SK-N-SH treated with all-trans-retinoic acid at 6 μM for 48 hours (cell line): ENCODE measurements at regions not wholly inside any gene's neighbourhood (a gene's known extent, or its start where the extent isn't known, plus 50 kb on each side); places are given as distances from the start of the nearest gene placed in this dataset.

ENCODE experiments used
- ATAC-seq: fragments of 200-7000 bp; cut with Tn5 transposase; 3 replicates; pipeline ENCODE4 v1.9.1; 2020; ENCODE audit warnings: mild to moderate bottlenecking, moderate library complexity
- BACH2 ChIP-seq: fragments of 250-450 bp; sonication (Bioruptor Pico); IDR thresholded peaks from 2 replicates; pipeline ENCODE4 v1.9.0; 2021; ENCODE audit warnings: mild to moderate bottlenecking, borderline replicate concordance
- ESRRG ChIP-seq: fragments of 250-450 bp; sonication (Bioruptor Pico); IDR thresholded peaks from 2 replicates; pipeline ENCODE4 v1.6.1; 2021; ENCODE audit warnings: mild to moderate bottlenecking
- GLIS3 ChIP-seq: fragments of 250-450 bp; sonication (Bioruptor Pico); IDR thresholded peaks from 2 replicates; pipeline ENCODE4 v1.5.0; 2020; ENCODE audit warnings: mild to moderate bottlenecking, moderate library complexity
- ISL1 ChIP-seq: fragments of 250-450 bp; sonication (Bioruptor Pico); IDR thresholded peaks from 2 replicates; pipeline ENCODE4 v2.1.2; 2022; ENCODE audit warnings: mild to moderate bottlenecking, moderate library complexity
- PPARA ChIP-seq: fragments of 250-450 bp; sonication (Bioruptor Pico); IDR thresholded peaks from 2 replicates; pipeline ENCODE4 v1.5.0; 2020; ENCODE audit warnings: mild to moderate bottlenecking, borderline replicate concordance
- SNAI2 ChIP-seq: fragments of 250-450 bp; sonication (Bioruptor Pico); IDR thresholded peaks from 2 replicates; pipeline ENCODE4 v1.5.0; 2020; ENCODE audit warnings: mild to moderate bottlenecking, moderate library complexity
- TCF4 ChIP-seq: fragments of 250-450 bp; sonication (Bioruptor Pico); IDR thresholded peaks from 2 replicates; pipeline ENCODE4 v1.8.0; 2021; ENCODE audit warnings: mild to moderate bottlenecking, moderate library complexity, borderline replicate concordance
- TOX ChIP-seq: fragments of 250-450 bp; sonication (Bioruptor Pico); IDR thresholded peaks from 2 replicates; pipeline ENCODE4 v1.8.0; 2021; ENCODE audit warnings: mild to moderate bottlenecking, moderate library complexity, borderline replicate concordance
- ZC3H10 ChIP-seq: fragments of 250-450 bp; sonication (Bioruptor Pico); IDR thresholded peaks from 2 replicates; pipeline ENCODE4 v1.5.1; 2021; ENCODE audit warnings: mild to moderate bottlenecking, moderate library complexity
- ZFP3 ChIP-seq: fragments of 250-450 bp; sonication (Bioruptor Pico); IDR thresholded peaks from 2 replicates; pipeline ENCODE4 v1.5.0; 2020; ENCODE audit warnings: mild to moderate bottlenecking, moderate library complexity
- ZNF565 ChIP-seq: fragments of 450-650 bp; formaldehyde crosslinking; conservative IDR thresholded peaks from 2 replicates; pipeline ENCODE4 v1.5.0; 2020; ENCODE audit warnings: low read depth, mild to moderate bottlenecking, moderate library complexity
- TF ChIP-seq, protein P1 (sequence below): fragments of 250-450 bp; sonication (Bioruptor Pico); IDR thresholded peaks from 2 replicates; pipeline ENCODE4 v1.8.0; 2020; ENCODE audit warnings: mild to moderate bottlenecking, moderate library complexity, borderline replicate concordance
- TF ChIP-seq, protein P2 (sequence below): fragments of 250-450 bp; sonication (Bioruptor Pico); IDR thresholded peaks from 2 replicates; pipeline ENCODE4 v1.8.0; 2021; ENCODE audit warnings: low read depth, mild to moderate bottlenecking, moderate library complexity, borderline replicate concordance
- TF ChIP-seq, protein P3 (sequence below): fragments of 250-450 bp; sonication (Bioruptor Pico); IDR thresholded peaks from 2 replicates; pipeline ENCODE4 v1.5.1; 2020; ENCODE audit warnings: low read depth, mild to moderate bottlenecking, moderate library complexity
- TF ChIP-seq, protein P4 (sequence below): fragments of 250-450 bp; sonication (Bioruptor Pico); IDR thresholded peaks from 2 replicates; pipeline ENCODE4 v1.5.0; 2020; ENCODE audit warnings: mild to moderate bottlenecking, moderate library complexity

DNA sequence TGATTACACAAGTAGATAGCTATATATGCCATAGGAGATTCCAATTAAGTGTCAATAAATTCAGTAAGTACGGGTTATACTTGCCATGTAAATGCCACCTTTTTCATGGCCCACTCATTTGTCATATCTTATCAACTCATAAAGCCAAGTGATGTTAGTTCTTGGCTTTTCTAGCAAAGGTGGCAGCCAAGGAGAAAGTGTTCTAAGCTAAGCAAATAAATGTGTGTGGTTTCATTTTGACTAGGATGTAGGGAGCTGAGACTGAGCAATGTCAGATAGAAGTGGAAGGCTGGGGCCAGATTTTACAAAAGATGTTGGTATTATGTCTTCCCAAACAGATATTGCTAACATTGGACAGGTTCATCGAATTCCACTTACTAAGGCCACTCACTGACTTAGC, 952.0 kb downstream of the SLC4A3 start:
- no peak for ATAC-seq
- TF ChIP-seq GLIS3 (CRISPR knock-in tag) (no peak), TCF4 (no peak), ISL1 (CRISPR knock-in tag) (no peak), ESRRG (no peak), ZNF565 (no peak), SNAI2 (CRISPR knock-in tag) (no peak), TOX (CRISPR knock-in tag) (no peak)
- TF ChIP-seq, protein P1, sequence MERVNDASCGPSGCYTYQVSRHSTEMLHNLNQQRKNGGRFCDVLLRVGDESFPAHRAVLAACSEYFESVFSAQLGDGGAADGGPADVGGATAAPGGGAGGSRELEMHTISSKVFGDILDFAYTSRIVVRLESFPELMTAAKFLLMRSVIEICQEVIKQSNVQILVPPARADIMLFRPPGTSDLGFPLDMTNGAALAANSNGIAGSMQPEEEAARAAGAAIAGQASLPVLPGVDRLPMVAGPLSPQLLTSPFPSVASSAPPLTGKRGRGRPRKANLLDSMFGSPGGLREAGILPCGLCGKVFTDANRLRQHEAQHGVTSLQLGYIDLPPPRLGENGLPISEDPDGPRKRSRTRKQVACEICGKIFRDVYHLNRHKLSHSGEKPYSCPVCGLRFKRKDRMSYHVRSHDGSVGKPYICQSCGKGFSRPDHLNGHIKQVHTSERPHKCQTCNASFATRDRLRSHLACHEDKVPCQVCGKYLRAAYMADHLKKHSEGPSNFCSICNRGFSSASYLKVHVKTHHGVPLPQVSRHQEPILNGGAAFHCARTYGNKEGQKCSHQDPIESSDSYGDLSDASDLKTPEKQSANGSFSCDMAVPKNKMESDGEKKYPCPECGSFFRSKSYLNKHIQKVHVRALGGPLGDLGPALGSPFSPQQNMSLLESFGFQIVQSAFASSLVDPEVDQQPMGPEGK (CRISPR knock-in tag) = no peak
- TF ChIP-seq, protein P2, sequence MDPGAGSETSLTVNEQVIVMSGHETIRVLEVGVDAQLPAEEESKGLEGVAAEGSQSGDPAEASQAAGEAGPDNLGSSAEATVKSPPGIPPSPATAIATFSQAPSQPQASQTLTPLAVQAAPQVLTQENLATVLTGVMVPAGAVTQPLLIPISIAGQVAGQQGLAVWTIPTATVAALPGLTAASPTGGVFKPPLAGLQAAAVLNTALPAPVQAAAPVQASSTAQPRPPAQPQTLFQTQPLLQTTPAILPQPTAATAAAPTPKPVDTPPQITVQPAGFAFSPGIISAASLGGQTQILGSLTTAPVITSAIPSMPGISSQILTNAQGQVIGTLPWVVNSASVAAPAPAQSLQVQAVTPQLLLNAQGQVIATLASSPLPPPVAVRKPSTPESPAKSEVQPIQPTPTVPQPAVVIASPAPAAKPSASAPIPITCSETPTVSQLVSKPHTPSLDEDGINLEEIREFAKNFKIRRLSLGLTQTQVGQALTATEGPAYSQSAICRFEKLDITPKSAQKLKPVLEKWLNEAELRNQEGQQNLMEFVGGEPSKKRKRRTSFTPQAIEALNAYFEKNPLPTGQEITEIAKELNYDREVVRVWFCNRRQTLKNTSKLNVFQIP (CRISPR knock-in tag) = no peak
- TF ChIP-seq, protein P3, sequence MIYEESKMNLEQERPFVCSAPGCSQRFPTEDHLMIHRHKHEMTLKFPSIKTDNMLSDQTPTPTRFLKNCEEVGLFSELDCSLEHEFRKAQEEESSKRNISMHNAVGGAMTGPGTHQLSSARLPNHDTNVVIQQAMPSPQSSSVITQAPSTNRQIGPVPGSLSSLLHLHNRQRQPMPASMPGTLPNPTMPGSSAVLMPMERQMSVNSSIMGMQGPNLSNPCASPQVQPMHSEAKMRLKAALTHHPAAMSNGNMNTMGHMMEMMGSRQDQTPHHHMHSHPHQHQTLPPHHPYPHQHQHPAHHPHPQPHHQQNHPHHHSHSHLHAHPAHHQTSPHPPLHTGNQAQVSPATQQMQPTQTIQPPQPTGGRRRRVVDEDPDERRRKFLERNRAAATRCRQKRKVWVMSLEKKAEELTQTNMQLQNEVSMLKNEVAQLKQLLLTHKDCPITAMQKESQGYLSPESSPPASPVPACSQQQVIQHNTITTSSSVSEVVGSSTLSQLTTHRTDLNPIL (CRISPR knock-in tag) = no peak
- TF ChIP-seq, protein P4, sequence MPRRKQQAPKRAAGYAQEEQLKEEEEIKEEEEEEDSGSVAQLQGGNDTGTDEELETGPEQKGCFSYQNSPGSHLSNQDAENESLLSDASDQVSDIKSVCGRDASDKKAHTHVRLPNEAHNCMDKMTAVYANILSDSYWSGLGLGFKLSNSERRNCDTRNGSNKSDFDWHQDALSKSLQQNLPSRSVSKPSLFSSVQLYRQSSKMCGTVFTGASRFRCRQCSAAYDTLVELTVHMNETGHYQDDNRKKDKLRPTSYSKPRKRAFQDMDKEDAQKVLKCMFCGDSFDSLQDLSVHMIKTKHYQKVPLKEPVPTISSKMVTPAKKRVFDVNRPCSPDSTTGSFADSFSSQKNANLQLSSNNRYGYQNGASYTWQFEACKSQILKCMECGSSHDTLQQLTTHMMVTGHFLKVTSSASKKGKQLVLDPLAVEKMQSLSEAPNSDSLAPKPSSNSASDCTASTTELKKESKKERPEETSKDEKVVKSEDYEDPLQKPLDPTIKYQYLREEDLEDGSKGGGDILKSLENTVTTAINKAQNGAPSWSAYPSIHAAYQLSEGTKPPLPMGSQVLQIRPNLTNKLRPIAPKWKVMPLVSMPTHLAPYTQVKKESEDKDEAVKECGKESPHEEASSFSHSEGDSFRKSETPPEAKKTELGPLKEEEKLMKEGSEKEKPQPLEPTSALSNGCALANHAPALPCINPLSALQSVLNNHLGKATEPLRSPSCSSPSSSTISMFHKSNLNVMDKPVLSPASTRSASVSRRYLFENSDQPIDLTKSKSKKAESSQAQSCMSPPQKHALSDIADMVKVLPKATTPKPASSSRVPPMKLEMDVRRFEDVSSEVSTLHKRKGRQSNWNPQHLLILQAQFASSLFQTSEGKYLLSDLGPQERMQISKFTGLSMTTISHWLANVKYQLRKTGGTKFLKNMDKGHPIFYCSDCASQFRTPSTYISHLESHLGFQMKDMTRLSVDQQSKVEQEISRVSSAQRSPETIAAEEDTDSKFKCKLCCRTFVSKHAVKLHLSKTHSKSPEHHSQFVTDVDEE (CRISPR knock-in tag) = no peak

DNA sequence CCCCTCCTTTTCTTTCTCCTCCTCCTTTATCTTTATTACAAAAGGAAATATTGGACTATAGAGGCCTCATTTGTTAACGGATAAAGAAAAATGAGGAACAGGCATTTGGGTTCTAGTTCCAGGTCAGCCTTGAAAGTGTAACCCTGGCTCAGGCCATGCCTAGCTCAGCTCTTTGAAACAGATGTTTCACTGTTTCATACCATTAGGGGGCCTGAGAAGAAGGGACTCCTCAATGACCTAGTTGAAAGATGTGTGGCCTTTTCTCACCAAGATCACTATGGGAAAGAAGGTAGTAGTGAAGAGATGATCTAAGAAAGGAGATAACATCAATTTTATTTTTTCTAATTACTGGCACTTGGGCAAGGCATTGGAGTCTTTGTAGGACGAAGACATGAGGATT, 952.7 kb downstream of the SLC4A3 start:
- no peak for ATAC-seq
- TF ChIP-seq, protein P1 (CRISPR knock-in tag) = no peak
- TF ChIP-seq GLIS3 (CRISPR knock-in tag) = no peak
- TF ChIP-seq SNAI2 (CRISPR knock-in tag) = no peak
- TF ChIP-seq ZC3H10 (CRISPR knock-in tag) = no peak
- no peak for TF ChIP-seq BACH2 (CRISPR knock-in tag)
- no peak for TF ChIP-seq ESRRG
- TF ChIP-seq, protein P2 (CRISPR knock-in tag) = no peak
- no peak for TF ChIP-seq ZFP3 (CRISPR knock-in tag)
- TF ChIP-seq, protein P4 (CRISPR knock-in tag) = no peak
- TF ChIP-seq TOX (CRISPR knock-in tag) = no peak
- no peak for TF ChIP-seq PPARA
